ENCODE measurements at regions not wholly inside any gene's neighbourhood (a gene's known extent, or its start where the extent isn't known, plus 50 kb on each side); places are given as distances from the start of the nearest gene placed in this dataset.

GRCh38 chr18:42233908-42234307, 278.9 kb downstream of the PIK3C3 start:
- no peak for TF ChIP-seq CTCF (IDR thresholded peaks at IDR 0.05)
- TF ChIP-seq POLR2A (IDR thresholded peaks at IDR 0.05) = no peak

Measured in tibial nerve (tissue), 3 donors.